CD14-positive monocyte (primary cell): ENCODE measurements at regions not wholly inside any gene's neighbourhood (a gene's known extent, or its start where the extent isn't known, plus 50 kb on each side); places are given as distances from the start of the nearest gene placed in this dataset.

Source experiments
- DNase-seq, 3 donors: peaks; one replicate each; pipeline ENCODE4 v3.0.0-alpha.2; 2011 to 2022
- H2AFZ ChIP-seq: 2 replicates; pipeline ENCODE4 v1.6.0; 2012; ENCODE audit warnings: mild to moderate bottlenecking, low read depth, low read length, inconsistent platforms; ENCODE audit not compliant: insufficient read depth, poor library complexity, severe bottlenecking
- H3K27ac ChIP-seq, 2 donors: 1 replicate in 1 of 2; 2 replicates in 1 of 2; pipeline ENCODE4 v1.5.1; 2012 to 2013; ENCODE audit warnings: low read length in 2 of 2, control low read depth in 1 of 2, inconsistent platforms in 1 of 2, low read depth in 1 of 2, mild to moderate bottlenecking in 1 of 2
- H3K27me3 ChIP-seq, 2 donors: one replicate each; pipeline versions ENCODE4 v1.6.0 to v1.6.1; 2011 to 2013; ENCODE audit warnings: low read length in 2 of 2; ENCODE audit not compliant: control insufficient read depth in 2 of 2, insufficient read depth in 2 of 2
- H3K36me3 ChIP-seq, 2 donors: replicated peaks in 1 of 2; 1 replicate in 1 of 2; 2 replicates in 1 of 2; pipeline versions ENCODE4 v1.5.1 to v1.6.1; 2012 to 2013; ENCODE audit warnings: low read length in 2 of 2, control low read depth in 1 of 2, inconsistent platforms in 1 of 2, mild to moderate bottlenecking in 1 of 2; ENCODE audit not compliant: insufficient read depth in 2 of 2, control insufficient read depth in 1 of 2
- H3K4me1 ChIP-seq, 2 donors: 1 replicate in 1 of 2; 2 replicates in 1 of 2; pipeline versions ENCODE4 v1.5.1 to v1.6.1; 2012 to 2013; ENCODE audit warnings: low read length in 2 of 2, control low read depth in 1 of 2, inconsistent platforms in 1 of 2, mild to moderate bottlenecking in 1 of 2, moderate library complexity in 1 of 2; ENCODE audit not compliant: insufficient read depth in 2 of 2, control insufficient read depth in 1 of 2
- H3K4me2 ChIP-seq: replicated peaks from 2 replicates; pipeline ENCODE3; 2012; ENCODE audit warnings: low read length, moderate library complexity, mild to moderate bottlenecking; ENCODE audit not compliant: poor library complexity, severe bottlenecking; ENCODE audit errors: extremely low read depth
- H3K4me3 ChIP-seq, 3 experiments: fragments of 200-600 bp in 1 of 3; sonication (generic) in 1 of 3; replicated peaks in 1 of 3; 1 replicate in 2 of 3; 2 replicates in 1 of 3; pipeline ENCODE4 v1.5.1; 2011 to 2013; ENCODE audit warnings: low read length in 3 of 3, mild to moderate bottlenecking in 3 of 3, control low read depth in 2 of 3, low read depth in 2 of 3, inconsistent platforms in 1 of 3, moderate library complexity in 1 of 3
- H3K79me2 ChIP-seq: 2 replicates; pipeline ENCODE4 v1.6.0; 2012; ENCODE audit warnings: mild to moderate bottlenecking, control low read depth, inconsistent platforms, low read length, moderate library complexity; ENCODE audit not compliant: insufficient read depth
- H3K9ac ChIP-seq: 2 replicates; pipeline ENCODE4 v1.6.0; 2017; ENCODE audit warnings: low read length, mild to moderate bottlenecking; ENCODE audit not compliant: insufficient read depth, poor library complexity, severe bottlenecking
- H3K9me3 ChIP-seq, 2 donors: replicated peaks in 1 of 2; 1 replicate in 1 of 2; 2 replicates in 1 of 2; pipeline versions ENCODE4 v1.5.1 to v1.6.1; 2012 to 2013; ENCODE audit warnings: low read length in 2 of 2, control low read depth in 1 of 2; ENCODE audit not compliant: control insufficient read depth in 1 of 2, insufficient read depth in 1 of 2
- H4K20me1 ChIP-seq: 2 replicates; pipeline ENCODE4 v1.6.0; 2012; ENCODE audit warnings: mild to moderate bottlenecking, low read length, control low read depth, moderate library complexity; ENCODE audit not compliant: insufficient read depth
- H3K27ac Mint-ChIP-seq, 7 donors: one replicate each; pipeline ENCODE4 v1.8.0; 2020; ENCODE audit warnings: mild to moderate bottlenecking in 7 of 7, mixed read lengths in 7 of 7, moderate library complexity in 6 of 7, inconsistent platforms in 2 of 7
- H3K27me3 Mint-ChIP-seq, 3 donors: one replicate each; pipeline ENCODE4 v1.8.0; 2021 to 2022; ENCODE audit warnings: low read depth in 3 of 3, mild to moderate bottlenecking in 3 of 3, mixed read lengths in 3 of 3, moderate library complexity in 3 of 3, inconsistent platforms in 1 of 3
- H3K36me3 Mint-ChIP-seq, 2 donors: one replicate each; pipeline ENCODE4 v1.8.0; 2020; ENCODE audit warnings: mixed read lengths in 2 of 2, inconsistent platforms in 1 of 2, mild to moderate bottlenecking in 1 of 2
- H3K4me1 Mint-ChIP-seq: one replicate; pipeline ENCODE4 v1.8.0; 2020; ENCODE audit warnings: mild to moderate bottlenecking, mixed read lengths
- H3K4me3 Mint-ChIP-seq, 2 donors: one replicate each; pipeline ENCODE4 v1.8.0; 2020; ENCODE audit warnings: mild to moderate bottlenecking in 2 of 2, mixed read lengths in 2 of 2, moderate library complexity in 1 of 2
- H3K9me3 Mint-ChIP-seq, 7 donors: one replicate each; pipeline ENCODE4 v1.8.0; 2020 to 2022; ENCODE audit warnings: mixed read lengths in 7 of 7, mild to moderate bottlenecking in 6 of 7, moderate library complexity in 6 of 7, inconsistent platforms in 2 of 7
- WGBS: methylation state at CpG from one replicate; pipeline ENCODE4 v1.1.5; 2013; ENCODE audit warnings: missing lambda C conversion rate; ENCODE audit not compliant: insufficient coverage; 5-methylcytosine and 5-hydroxymethylcytosine counted together
- intact Hi-C, 2 donors: fragments of 100-400 bp; cut with micrococcal nuclease; formaldehyde crosslinking; loops; one replicate each; pipeline versions ENCODE4 v1.15.0 to v1.15.1; 2023
- TF ChIP-seq, protein P1 (sequence below): fragments of 200-600 bp; IDR thresholded peaks from one replicate; pipeline ENCODE4 v1.8.0; 2022; ENCODE audit warnings: antibody characterized with exemption, mild to moderate bottlenecking

DNA sequence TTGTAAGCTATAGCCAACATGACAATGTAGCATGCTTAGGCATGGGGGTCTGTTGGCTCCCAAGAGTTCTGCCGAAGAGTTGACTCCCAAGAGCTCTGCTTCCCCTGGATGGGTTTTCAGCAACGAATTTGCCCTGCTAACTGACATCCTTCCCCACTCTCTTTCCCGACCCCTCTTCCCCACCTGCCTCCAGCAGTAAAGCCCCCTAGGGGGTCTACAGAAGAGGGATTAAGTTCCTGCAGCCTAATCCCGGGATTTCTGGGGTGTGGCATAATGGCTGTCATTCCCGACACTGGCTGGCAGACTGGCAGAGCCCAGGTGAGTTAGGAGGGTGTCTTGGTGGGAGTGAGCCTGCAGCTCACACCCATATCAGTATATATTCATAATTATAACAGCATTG is 121.0 kb upstream of the ZNF184 start:
- WGBS, result 44% methylated on average over 2 of the region's 5 CpGs
- H3K9ac ChIP-seq, result no peak overlapping the region
- H3K4me3 Mint-ChIP-seq, result no peak overlapping the region
- peaks cover 0 to 16% (median 7%) of the 10 kb centered on the region in 7 donors for H3K9me3 Mint-ChIP-seq
- H3K4me1 Mint-ChIP-seq, result no peaks in the 10 kb centered on the region
- H3K27ac Mint-ChIP-seq, result no peak overlapping the region
- H3K4me2 ChIP-seq, result no peak overlapping the region
- no peaks in the 10 kb centered on the region for H3K79me2 ChIP-seq
- H3K36me3 Mint-ChIP-seq, result no peaks in the 10 kb centered on the region
- H3K9me3 ChIP-seq, result peaks cover 0 to 30% of the 10 kb centered on the region in 2 donors
- peaks cover 13 to 27% (median 26%) of the 10 kb centered on the region in 3 donors for H3K27me3 Mint-ChIP-seq
- no peaks in the 10 kb centered on the region for H3K4me1 ChIP-seq
- no peaks in the 10 kb centered on the region for H3K36me3 ChIP-seq
- no peak for DNase-seq
- intact Hi-C loops, result no loop called here
- H4K20me1 ChIP-seq, result no peaks in the 10 kb centered on the region
- H3K4me3 ChIP-seq, result no peak overlapping the region
- TF ChIP-seq, protein P1, sequence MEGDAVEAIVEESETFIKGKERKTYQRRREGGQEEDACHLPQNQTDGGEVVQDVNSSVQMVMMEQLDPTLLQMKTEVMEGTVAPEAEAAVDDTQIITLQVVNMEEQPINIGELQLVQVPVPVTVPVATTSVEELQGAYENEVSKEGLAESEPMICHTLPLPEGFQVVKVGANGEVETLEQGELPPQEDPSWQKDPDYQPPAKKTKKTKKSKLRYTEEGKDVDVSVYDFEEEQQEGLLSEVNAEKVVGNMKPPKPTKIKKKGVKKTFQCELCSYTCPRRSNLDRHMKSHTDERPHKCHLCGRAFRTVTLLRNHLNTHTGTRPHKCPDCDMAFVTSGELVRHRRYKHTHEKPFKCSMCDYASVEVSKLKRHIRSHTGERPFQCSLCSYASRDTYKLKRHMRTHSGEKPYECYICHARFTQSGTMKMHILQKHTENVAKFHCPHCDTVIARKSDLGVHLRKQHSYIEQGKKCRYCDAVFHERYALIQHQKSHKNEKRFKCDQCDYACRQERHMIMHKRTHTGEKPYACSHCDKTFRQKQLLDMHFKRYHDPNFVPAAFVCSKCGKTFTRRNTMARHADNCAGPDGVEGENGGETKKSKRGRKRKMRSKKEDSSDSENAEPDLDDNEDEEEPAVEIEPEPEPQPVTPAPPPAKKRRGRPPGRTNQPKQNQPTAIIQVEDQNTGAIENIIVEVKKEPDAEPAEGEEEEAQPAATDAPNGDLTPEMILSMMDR, result no peak
- no peak overlapping the region for H2AFZ ChIP-seq
- H3K27ac ChIP-seq, result no peak overlapping the region
- H3K27me3 ChIP-seq, result peaks cover 44 to 70% of the 10 kb centered on the region in 2 donors

DNA sequence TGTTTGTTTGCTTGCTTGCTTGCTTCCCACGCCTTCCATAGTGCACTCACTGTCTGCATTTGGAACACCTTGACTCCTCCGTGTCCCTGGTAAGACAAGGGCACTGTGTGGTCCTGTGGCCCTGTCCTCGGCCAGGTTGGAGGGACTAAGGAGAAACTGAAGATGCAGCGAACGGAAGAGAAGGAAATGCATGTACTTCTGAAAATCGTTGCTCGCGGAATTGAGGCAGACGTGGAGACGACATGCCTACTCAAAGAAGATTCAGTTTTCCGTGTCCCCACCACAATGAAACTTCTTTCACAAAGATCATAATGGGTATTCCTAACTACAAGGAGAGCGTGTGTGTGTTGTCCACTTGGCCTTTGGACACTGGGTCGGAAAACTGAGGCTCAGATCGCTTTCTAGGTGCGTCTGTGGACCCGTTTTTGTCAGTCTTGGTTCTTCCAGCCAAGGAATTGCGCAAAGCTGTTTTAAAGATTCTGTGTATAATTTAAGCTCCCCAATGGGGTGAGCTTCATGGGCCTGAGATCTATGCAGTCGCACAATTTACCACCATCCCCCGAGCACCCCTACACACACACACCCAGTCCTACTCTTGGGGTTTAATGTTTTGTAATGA is 120.4 kb upstream of the ZNF184 start:
- Histone ChIP-seq H3K4me3 (no peak overlapping the region), H3K27me3 (peaks cover 47 to 72% of the 10 kb centered on the region in 2 donors)

More for the DNA sequence above, 120.4 kb upstream of the ZNF184 start:
- no peaks in the 10 kb centered on the region for H3K79me2 ChIP-seq
- H3K27ac Mint-ChIP-seq, result no peak overlapping the region
- no peak for DNase-seq
- no peaks in the 10 kb centered on the region for H4K20me1 ChIP-seq
- no peak overlapping the region for H3K9ac ChIP-seq
- no peak overlapping the region for H2AFZ ChIP-seq
- peaks cover 13 to 28% (median 27%) of the 10 kb centered on the region in 3 donors for H3K27me3 Mint-ChIP-seq
- H3K4me1 ChIP-seq, result no peaks in the 10 kb centered on the region
- no peaks in the 10 kb centered on the region for H3K4me1 Mint-ChIP-seq
- no peak overlapping the region for H3K27ac ChIP-seq
- no peak overlapping the region for H3K4me2 ChIP-seq
- no peaks in the 10 kb centered on the region for H3K36me3 ChIP-seq
- H3K9me3 Mint-ChIP-seq, result peaks cover 0 to 16% (median 7%) of the 10 kb centered on the region in 7 donors
- H3K36me3 Mint-ChIP-seq, result no peaks in the 10 kb centered on the region
- H3K9me3 ChIP-seq, result peaks cover 0 to 30% of the 10 kb centered on the region in 2 donors
- H3K4me3 Mint-ChIP-seq, result no peak overlapping the region
- intact Hi-C loops, result no loop called here
- WGBS, result 11% methylated on average over 12 of the region's 19 CpGs
- TF ChIP-seq, protein P1, result no peak
